ENCODE measurements at regions not wholly inside any gene's neighbourhood (a gene's known extent, or its start where the extent isn't known, plus 50 kb on each side); places are given as distances from the start of the nearest gene placed in this dataset.

- no peak for DNase-seq
Observed at GRCh38 chr1:21346365-21347071, 56.3 kb upstream of the ECE1 start.

GRCh38 chr1:21344750-21345443 lies 54.6 kb upstream of the ECE1 start:
- DNase-seq = no peak

DNA sequence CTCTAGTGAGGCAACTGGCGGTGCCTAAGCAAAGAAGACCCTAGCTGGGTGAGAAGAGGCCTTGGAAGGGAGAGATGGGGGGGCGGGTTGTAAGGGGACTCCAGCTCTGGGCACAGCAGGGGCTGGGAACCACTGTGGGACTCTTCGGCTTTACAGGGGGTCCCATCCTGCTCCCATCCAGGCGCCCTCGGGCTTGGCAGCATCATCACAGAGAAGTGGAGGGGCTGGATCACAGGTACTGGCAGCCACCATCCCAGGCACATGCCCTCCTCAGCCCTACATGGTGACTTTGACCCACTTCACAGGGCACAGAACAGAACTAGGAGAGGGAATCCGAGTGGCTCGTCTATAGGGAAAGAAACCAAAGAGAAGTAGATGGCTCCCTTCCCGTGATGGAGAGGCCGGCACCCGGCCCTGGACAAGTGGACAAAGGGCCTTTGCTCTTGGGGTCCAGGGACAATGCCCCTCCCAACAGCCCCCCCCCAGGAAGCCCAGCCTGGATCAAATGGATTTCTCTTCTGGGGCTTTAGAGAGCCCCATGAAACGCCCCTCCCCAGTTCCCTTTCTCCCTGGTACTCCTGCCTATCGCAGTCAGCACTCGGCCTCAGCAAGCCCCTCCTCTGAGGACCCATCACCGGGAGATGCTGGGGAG lies 54.0 kb upstream of the ECE1 start:
- DNase-seq = no peak

- DNase-seq = no peak
Observed at GRCh38 chr1:21342961-21343838, 52.9 kb upstream of the ECE1 start.

GRCh38 chr1:21341517-21342078 lies 51.3 kb upstream of the ECE1 start:
- DNase-seq = no peak

DNA sequence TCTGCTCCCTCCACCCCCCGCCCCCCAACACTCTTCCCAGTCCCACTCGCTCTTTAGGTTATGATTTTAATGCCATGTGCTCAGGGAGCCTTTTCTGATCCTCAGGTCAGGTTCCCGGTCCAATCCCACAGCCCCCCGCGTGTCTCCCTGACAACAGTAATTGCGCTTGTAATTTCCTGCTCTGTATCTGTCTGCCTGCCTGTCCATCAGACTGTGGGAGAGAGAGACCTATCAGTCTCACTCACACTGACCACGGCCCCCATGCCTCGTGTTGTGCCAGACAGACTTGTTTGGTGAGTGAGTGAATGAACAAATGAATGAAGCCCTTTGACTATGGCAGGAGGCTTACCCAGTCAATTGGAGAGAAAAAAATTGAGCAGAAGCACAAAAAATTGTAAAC lies 50.8 kb upstream of the ECE1 start:
- DNase-seq = no peak

GRCh38 chr1:21340230-21340945 lies 50.1 kb upstream of the ECE1 start:
- no peak for DNase-seq

Data from midbrain (tissue), 1 donor.